Left ventricle myocardium inferior (tissue), 1 donor: ENCODE measurements at regions not wholly inside any gene's neighbourhood (a gene's known extent, or its start where the extent isn't known, plus 50 kb on each side); places are given as distances from the start of the nearest gene placed in this dataset.

Experiments used
- DNase-seq: peaks from one replicate; pipeline ENCODE4 v3.0.0-alpha.2; 2020
- H3K27ac ChIP-seq: fragments of 200-600 bp; replicated peaks from 2 replicates; pipeline ENCODE4 v1.8.0; 2021
- H3K27me3 ChIP-seq: fragments of 200-600 bp; 2 replicates; pipeline ENCODE4 v1.8.0; 2021; ENCODE audit warnings: low read depth
- H3K36me3 ChIP-seq: fragments of 200-600 bp; 2 replicates; pipeline ENCODE4 v1.8.0; 2021
- H3K4me1 ChIP-seq: fragments of 200-600 bp; 2 replicates; pipeline ENCODE4 v1.8.0; 2021
- H3K4me3 ChIP-seq: fragments of 200-600 bp; 2 replicates; pipeline ENCODE4 v1.8.0; 2021; ENCODE audit warnings: mild to moderate bottlenecking, moderate library complexity
- H3K9me3 ChIP-seq: fragments of 200-600 bp; replicated peaks from 2 replicates; pipeline ENCODE4 v1.8.0; 2021
- CTCF ChIP-seq: fragments of 200-600 bp; IDR thresholded peaks from 2 replicates; pipeline ENCODE4 v1.8.0; 2021; ENCODE audit warnings: antibody characterized with exemption, mild to moderate bottlenecking, borderline replicate concordance
- intact Hi-C: fragments of 100-400 bp; cut with micrococcal nuclease; formaldehyde crosslinking; loops from one replicate; pipeline ENCODE4 v1.11.0; 2022
- donor health status: DM: no; HTN: yes; CAD: no; lungs with severe emphysema.

GRCh38 chr7:88540012-88540411, 219.5 kb upstream of the ZNF804B start:
- no peaks in the 10 kb centered on the region for H3K4me1 ChIP-seq
- intact Hi-C loops: no loop called here
- no peak overlapping the region for H3K4me3 ChIP-seq
- TF ChIP-seq CTCF: no peak
- H3K27me3 ChIP-seq: no peaks in the 10 kb centered on the region
- peak overlapping the region; percentile 36 for H3K27ac ChIP-seq
- no peaks in the 10 kb centered on the region for H3K36me3 ChIP-seq
- peaks cover 45% of the 10 kb centered on the region for H3K9me3 ChIP-seq
- no peak for DNase-seq

- Histone ChIP-seq H3K27ac (peak overlapping the region; percentile 36), H3K4me3 (no peak overlapping the region), H3K4me1 (no peaks in the 10 kb centered on the region), H3K9me3 (peaks cover 43% of the 10 kb centered on the region), H3K36me3 (no peaks in the 10 kb centered on the region), H3K27me3 (no peaks in the 10 kb centered on the region)
- intact Hi-C loops: no loop called here
- no peak for DNase-seq
- TF ChIP-seq CTCF: no peak
Observed at GRCh38 chr7:88539518-88539917, 220.0 kb upstream of the ZNF804B start.

GRCh38 chr7:88523645-88524044, 217.0 kb upstream of the STEAP4 start:
- Histone ChIP-seq H3K27me3 (no peaks in the 10 kb centered on the region), H3K4me3 (no peak overlapping the region), H3K27ac (no peak overlapping the region), H3K9me3 (no peaks in the 10 kb centered on the region), H3K4me1 (no peaks in the 10 kb centered on the region), H3K36me3 (no peaks in the 10 kb centered on the region)
- intact Hi-C loops: no loop called here
- TF ChIP-seq CTCF: no peak
- DNase-seq: no peak

GRCh38 chr7:88522771-88523293, 216.1 kb upstream of the STEAP4 start:
- intact Hi-C loops: no loop called here
- Histone ChIP-seq H3K27ac (no peak overlapping the region), H3K36me3 (no peaks in the 10 kb centered on the region), H3K9me3 (no peaks in the 10 kb centered on the region), H3K4me1 (no peaks in the 10 kb centered on the region), H3K27me3 (no peaks in the 10 kb centered on the region), H3K4me3 (no peak overlapping the region)
- DNase-seq: no peak
- no peak for TF ChIP-seq CTCF

DNA sequence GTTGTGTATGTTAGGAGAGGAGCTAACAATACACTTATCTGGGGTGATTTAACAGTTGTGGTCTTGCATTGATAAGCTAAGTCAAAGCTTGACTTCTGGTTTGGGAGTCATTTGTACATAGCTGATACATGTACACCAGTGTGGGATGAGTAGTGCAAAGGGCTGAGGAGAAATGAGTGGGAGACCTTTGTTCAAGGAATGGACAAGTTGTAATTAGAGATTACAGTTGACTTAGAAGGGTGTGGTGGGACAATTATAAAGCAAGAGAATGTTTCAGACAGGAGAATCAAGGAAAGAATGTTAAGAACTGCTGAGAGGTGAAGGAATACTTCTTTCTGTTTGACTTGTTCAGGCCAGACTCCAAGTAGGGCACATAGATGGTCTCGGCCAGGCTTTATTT, 209.7 kb upstream of the STEAP4 start:
- intact Hi-C loops: no loop called here
- Histone ChIP-seq H3K36me3 (no peaks in the 10 kb centered on the region), H3K27me3 (no peaks in the 10 kb centered on the region), H3K9me3 (peaks cover 3% of the 10 kb centered on the region), H3K27ac (no peak overlapping the region), H3K4me1 (no peaks in the 10 kb centered on the region), H3K4me3 (no peak overlapping the region)
- TF ChIP-seq CTCF: no peak
- DNase-seq: no peak

GRCh38 chr7:88515301-88515700, 208.6 kb upstream of the STEAP4 start:
- TF ChIP-seq CTCF: no peak
- Histone ChIP-seq H3K4me1 (no peaks in the 10 kb centered on the region), H3K9me3 (peaks cover 14% of the 10 kb centered on the region), H3K36me3 (no peaks in the 10 kb centered on the region), H3K27me3 (no peaks in the 10 kb centered on the region), H3K4me3 (no peak overlapping the region), H3K27ac (no peak overlapping the region)
- no peak for DNase-seq
- intact Hi-C loops: no loop called here
